ENCODE measurements at regions not wholly inside any gene's neighbourhood (a gene's known extent, or its start where the extent isn't known, plus 50 kb on each side); places are given as distances from the start of the nearest gene placed in this dataset.

DNA sequence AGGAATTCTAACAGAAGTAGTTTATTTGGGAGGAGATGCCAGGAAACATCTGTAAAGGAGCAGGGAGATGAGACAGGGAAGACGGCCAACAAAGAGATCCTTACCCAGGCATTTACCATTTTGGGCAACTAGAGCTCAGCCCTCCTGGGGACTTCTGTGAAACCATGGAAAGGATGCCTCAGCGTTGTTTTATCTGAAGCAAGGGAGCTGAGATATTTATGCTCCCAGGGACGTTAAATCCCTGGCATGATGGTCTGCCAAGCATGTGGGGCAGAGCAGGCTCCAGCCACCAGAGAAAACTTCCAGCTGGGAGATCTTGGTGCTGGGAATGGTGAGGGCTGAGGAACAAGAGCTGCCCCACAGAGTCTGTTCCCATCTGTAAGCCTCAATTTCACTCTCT lies 114.8 kb upstream of the FOXF1 start:
- no peak for DNase-seq

DNA sequence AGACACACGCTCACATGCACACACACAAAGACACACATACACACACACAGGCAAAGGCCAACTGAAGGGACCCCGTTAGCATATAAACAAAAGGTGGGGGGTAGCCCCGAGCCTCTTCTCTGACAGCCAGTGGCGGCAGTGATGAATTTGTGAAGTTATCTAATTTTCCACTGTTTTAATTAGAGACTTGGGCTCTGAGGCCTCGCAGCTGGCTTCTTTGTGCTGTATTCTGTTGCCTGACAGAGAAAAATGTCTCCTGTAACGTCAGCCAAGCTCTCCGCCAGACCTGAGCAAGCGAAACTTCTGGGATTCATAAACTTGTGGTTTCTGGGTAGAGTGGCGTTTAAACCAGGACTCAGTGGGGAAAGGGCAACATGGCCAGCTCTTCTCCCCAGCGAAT lies 113.9 kb upstream of the FOXF1 start:
- DNase-seq: no peak

DNA sequence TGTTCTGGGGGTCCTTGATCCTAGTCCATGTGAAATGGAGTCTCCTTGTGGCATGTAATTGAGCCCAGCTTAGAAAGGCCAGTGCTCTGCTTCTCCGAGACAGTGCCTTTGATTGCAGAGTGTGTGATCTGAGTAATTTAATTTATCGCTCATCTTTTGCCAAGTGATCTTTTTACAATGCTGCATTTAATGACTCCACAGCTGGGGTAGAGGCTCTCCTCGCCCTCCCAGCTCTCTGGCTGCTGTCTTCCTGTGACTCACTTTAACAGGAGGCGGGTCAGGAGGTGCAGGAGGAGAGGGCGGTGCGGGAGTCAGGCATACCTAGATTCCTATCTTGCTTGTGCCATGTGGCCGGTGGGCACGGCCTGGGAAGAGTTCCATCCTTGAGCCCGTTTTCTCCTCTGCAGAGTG lies 113.4 kb upstream of the FOXF1 start:
- DNase-seq: no peak

DNA sequence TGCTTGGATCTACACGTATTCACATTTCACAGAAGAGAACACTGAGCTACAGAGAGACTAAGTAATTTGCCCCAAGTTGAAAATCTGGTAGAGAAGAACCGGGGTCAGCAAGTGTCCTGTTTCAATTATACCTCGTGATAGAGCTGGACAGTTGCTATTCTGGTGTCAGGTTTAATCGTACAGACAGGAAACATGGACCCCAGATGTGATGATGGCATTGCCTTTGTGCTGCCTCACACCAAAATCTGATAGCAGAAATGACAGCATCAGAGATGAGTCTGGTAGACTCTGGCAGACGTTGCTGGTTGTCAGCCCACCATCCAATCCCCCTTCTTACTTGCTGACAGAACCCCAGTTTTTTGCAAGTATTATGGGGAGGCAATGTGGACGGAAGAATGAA lies 112.1 kb upstream of the FOXF1 start:
- DNase-seq: no peak

DNA sequence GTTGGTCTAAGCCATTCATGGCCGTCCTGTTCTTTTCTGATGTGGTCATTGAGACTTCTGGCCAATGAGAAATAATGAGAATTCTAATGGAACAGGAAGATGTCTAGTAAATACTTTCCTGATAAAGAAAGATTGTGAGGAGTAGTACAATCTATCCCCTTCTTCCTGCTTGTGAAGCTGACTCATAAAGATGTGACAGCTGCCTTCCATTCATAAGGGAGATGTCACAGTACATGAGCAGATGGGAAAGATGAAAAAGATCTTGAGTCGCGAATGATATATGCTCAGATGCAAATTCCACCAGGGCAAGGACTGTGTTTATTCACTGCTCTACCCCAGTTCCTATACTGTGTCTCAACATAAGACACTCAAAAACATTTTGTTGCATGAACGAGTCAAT lies 111.7 kb upstream of the FOXF1 start:
- no peak for DNase-seq

DNA sequence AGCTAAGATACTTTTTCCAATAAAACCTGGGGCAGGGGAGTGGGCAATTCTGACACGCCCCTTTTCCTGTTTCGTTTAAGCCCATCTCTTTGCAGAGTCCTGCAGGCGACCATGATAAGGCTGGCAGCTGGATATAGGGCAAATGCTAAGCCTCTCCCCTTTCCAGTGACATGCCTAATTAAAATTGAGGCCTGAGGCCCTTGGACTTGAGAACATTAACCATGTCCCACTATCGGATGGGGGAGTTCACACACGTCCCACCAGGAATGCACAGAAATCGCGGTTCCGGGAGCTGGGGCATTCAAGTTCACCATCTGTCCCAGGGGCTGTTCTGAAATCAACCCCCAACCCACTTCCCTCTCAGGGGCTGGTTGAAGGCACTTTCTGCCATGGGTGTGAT lies 109.2 kb upstream of the FOXF1 start:
- DNase-seq: no peak

DNA sequence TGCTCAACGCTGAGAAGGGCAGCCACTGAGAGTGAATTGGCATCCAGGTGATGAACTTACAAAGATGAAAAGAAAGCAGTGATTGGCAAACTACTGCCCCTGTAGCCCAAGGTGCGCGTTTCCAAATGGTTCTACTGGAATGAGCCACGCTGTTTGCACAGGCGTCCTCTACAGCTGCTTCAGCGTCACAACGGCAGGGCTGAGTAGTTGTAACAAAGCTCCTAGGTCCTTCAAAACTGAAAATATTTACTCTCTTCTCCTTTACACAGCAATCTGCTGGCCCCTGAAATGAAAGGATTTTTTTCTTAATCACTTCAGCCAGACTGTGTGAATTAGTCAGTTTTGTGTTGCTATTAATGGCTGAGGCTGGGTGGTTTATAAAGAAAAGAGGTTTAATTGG lies 107.2 kb upstream of the FOXF1 start:
- no peak for DNase-seq

DNA sequence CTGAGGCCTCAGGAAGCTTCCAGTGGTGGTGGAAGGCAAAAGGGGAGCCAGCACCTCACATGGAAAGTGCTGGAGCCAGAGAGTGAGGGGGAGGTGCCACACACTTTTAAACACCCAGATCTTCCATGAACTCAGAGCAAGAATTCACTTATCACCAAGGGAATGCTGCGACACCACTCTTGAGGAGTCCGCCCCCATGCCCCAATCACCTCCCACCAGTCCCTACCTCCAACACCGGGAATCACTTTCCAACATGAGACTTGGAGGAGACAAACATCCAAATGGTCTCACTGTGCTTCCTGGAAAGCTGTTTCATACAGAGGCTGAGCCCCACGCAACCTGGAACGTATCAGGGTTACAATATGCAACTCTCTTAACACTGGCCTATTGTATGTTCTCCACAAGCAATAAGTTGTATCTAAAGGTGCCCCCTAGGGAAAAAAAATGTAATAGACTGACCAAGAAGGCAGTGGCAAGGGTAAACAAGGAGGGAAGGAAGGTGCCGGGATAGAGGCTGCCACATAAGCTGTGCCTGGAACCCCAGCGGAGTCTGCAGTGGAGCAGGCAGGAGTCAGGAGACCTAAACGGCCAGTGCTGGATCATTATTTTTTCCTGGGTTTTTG lies 106.7 kb upstream of the FOXF1 start:
- no peak for DNase-seq

DNA sequence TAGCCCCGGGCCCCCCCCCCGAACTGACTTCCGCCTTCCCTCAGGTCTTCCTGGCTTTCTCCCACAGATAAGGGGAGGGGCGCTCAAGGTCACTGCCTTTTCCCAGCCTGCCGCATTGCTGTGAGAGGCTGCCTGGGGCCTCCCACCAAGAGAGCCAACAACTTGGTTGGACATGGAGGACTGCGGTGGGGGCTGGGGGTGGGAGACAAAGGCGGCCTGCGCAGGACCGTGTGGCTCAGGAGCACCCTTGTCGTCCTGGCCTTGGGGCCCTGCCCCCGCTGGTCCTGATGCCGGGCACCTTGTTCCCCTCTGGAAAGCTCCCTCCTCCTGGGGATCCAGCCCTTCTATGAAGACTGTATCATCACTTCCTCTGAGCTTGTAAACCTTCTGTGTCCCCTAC lies 105.6 kb upstream of the FOXF1 start:
- DNase-seq: no peak

DNA sequence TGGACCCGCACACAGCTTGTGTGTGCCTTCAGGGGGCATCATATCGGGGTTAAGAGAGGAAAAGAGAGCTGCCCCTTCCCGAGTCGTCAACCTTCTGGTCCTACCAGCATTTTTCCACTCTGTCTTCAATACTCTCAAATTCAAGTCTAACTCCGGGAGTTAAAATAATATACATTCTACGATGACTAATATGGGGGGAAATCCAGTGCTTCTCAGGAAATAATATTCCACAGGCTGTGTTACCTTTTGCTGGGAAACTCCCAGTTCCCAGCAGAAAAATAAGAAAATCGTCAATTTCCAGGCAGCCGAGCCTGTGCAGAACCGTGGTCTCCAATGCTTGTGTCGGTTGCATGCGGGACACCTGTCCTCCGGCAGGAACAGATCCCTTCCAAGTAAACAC lies 105.0 kb upstream of the FOXF1 start:
- no peak for DNase-seq

DNA sequence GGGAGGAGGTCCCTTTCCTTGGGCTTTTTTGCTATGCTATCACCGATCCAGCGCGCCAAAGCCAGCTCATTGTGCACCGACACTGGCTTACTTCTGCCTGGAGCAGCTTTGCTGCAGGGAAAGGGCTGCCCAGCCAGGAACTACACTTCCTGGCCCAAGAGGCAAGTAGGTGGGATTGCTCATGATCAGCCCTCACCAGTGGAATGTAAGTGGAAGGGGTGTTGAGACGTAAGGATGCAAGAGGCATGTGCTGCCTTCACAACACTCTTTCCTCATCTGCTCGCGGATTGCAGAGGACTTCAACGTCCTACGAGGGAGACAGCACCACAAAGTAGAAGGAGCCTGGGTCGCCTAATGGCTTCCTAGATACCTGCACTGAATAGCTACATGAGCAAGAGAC lies 104.3 kb upstream of the FOXF1 start:
- DNase-seq: no peak

DNA sequence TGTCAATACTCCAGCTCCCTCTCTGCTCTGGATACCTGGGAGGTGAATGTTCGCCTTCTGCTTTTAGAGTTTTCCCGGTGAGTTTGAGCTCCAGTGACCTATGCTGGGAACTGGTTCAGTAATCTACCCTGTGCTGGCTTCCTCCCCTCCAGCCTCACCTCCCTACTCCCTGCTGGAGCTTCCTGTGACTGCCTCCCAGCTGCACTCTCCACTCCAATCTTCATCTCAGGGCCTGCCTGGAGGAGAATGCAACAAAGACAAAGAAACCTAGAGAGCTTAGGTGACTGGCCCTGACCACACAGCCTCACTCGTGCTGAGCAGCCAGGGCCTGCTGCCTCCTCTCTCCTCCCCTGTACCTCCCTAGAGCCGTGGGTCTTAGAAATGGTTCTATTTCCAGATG lies 101.6 kb upstream of the FOXF1 start:
- no peak for DNase-seq

DNA sequence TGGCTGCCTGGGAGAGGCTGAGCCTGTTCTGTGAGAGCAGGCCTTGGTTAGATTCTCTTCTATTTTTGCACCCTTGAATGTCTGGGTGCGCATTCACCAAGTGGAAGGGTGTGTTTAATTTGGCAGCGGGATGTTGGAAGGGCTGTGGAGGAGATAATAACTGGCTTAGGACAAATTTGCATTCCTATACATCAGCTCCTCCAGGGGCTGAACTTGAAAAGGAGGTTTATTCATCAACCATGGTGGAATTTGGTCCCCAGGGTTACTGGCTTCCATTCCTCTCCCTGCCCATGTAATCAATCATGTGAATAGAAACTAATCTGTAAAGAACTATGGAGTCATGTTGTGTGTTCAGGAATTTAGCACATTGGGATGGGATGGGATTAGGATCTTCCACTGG lies 100.2 kb upstream of the FOXF1 start:
- DNase-seq: no peak

DNA sequence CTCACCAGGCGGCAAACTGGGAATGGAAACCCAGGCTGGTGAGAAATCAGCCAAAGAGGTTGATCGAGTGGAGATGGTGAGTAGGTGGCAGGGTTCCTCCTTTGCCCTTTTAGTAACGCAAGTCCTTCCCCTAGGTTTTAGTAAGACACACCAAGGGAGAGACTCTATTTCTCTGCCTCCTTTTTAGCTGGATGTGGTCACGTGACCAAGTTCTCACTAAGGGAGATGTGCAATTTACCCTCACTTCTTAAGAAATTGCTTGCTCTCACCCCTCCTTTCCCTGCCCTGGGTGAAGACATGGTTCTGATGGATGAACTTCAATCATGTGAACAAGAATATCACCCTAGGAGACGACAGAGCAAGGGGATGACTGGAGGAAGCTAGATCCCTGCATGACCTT lies 99.8 kb upstream of the FOXF1 start:
- DNase-seq: no peak

DNA sequence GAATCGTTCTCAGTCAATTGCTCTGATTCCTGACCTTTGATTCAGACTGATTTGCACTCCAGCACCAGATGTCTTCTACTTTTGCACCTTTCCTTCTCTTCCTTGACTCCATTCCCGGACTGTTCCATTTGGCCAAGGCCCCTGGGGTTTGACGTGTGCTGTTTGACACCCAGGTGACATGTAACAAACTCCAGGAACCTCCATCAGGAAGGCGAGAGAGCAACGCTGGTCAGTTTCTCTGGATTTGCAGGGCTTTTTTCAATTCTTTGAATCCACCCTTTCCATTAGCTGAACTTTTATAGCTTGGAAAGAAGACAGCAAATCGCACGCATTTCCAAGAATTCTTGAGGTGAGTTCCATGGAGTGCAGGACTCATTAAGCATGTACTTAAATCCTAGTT lies 98.4 kb upstream of the FOXF1 start:
- no peak for DNase-seq

DNA sequence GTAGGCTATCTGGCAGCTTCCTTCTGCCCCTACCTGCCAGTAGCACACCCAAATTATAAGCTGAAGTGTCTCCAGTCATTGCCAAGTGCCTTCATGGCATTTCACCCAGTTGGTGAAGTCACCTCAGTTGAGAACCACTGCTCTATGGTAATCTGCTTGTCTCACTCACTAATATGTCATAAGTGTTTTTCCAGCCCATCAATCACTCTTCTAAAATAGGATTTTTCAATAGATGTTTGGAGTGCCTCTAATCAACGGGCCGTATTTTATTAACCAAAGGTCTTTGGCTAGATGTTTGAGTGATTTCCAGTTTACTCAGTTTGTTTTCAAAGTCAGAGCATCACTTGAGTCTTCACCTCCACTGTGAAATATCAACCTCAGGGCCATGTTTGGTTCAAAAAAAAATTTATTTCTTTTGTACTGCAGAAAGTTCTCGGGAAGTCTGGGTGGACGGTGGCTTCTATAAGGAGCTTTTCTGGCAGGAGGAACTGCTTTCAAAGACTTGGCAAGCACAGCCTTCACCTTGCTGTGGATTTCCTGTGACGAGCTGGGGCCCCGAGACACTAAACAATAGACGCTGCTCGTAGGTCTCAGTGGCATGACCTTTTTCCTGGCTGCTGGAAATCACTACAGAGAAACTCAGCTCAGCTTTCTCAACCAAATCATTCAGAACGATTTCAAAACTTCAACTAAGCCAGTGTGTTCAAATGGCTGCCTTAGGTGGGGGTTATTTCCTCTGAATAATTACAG lies 95.2 kb upstream of the FOXF1 start:
- DNase-seq: no peak

DNA sequence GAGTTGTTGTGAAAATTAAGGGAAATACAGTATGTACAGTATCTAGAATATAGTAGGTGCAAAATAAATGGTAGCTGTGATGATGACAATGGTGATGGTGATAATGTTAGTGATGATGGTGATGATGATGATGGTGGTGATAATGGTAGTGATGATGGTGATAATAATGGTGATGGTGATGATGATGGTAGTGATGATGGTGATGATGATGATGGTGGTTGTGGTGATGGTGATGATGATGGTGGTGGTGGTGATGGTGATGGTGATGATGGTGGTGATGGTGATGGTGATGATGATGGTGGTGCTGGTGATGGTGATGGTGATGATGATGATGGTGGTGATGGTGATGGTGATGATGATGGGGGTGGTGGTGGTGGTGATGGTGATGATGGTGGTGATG lies 91.3 kb upstream of the FOXF1 start:
- no peak for DNase-seq

DNA sequence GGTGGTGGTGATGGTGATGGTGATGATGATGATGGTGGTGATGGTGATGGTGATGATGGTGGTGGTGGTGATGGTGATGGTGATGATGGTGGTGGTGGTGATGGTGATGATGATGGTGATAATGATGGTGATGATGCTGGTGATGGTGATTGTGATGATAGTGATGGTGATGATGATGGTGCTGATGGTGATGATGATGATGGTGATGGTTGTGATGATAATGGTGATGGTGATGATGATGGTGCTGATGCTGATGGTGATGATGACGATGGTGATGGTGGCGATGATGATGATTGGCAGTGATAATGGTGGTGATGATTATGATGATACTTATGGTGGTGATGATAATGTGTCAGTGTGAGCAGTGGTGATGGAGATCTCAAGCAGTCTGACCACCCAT lies 90.8 kb upstream of the FOXF1 start:
- DNase-seq: no peak

DNA sequence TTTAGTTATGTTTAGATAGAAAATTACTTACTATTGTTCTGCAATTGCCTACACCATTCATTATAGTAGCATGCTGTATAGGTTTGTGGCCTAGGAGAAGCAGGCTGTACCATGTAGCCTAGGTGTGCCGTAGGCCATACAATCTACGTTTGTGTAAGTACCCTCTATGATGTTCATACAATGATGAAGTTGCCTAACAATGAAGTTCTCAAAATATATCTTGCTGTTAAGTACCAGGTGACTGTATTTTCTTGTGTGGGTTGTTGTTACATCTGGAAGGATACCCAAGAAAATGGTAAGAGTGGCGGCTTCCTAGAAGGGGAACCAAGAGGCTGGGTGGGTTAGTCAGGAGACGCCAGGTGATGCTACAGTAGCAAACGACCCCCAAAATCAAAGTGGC lies 88.3 kb upstream of the FOXF1 start:
- DNase-seq: no peak

DNA sequence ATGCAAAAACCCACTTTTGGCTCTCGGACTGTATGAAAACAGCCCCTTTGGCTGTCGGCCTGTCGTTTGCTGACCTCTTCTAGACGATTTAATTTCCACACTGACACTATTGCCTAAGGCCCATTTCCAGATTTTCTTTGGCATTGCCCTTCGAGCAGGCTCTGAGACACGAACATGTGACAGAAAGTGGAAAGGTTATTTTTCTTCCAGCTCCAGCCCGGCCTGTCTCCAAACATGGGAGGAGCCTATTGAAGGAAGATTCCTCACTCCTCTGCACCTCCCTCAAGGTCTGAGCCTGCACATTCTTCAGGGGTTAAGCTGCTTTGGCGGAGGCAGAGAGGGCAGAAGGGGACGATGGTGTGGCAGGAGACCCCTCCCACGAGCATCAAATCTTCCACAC lies 85.9 kb upstream of the FOXF1 start:
- no peak for DNase-seq

DNA sequence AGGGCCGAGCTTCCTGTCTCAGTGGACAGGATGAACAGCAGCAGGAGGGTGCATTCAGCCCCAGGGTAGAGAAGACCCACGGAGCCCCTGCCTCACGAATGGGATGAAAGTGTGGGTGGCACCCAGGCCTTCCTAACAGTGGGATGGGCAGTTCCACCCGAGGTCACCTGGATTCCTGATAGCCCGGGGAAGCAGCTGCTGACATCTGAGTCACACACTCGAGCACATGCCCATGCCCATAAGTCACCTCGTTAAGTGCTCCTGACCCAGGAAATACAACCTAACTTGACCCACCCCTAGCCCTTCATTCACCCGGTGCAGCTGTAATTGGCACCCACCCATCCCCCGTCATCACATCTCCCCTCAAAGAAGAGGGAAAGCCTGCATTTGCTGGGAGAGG lies 85.3 kb upstream of the FOXF1 start:
- no peak for DNase-seq

DNA sequence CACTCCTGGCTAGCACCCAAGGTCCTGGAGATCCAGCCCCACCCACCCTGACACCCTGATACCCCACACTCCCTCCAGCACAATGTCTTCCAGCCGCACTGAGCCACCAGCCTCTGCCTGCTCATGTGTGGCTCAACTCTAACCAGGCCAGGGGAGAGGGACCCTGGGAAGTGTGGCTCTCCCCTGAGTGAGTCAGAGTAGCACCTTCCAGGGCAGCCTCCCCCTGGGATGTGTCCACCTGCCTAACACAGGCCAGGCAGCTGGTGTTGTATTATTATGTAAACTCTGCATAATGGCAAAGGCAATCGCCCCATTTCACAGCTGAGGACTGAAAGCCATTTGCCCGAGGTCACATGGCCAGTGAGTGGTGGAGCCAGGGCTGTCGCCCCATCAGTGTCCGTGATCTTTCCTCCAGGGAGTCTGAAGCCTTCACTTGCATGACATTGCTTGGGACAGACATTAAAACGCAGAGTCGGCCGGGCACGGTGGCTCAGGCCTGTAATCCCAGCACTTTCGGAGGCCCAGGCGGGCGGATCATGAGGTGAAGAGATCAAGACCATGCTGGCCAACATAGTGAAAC lies 84.2 kb upstream of the FOXF1 start:
- no peak for DNase-seq

DNA sequence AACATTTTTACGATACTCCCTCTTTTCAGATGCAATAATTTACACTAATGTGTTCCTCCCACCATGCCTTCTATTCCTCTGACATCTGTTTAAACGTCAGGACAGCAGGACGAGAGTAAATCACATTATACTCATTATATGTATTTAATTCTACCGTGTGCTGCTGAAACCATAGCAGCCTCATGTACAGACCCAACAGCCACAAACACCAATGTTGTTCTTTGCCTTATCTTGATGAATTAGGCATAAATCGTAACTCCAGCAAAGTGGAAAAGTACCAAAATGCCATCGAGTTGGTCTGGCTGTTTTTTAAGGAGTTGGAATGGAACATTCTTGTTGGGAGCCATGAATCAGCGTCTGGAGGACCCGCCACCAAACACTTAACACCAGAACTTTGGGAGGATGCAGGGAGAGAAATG lies 82.9 kb upstream of the FOXF1 start:
- no peak for DNase-seq

DNA sequence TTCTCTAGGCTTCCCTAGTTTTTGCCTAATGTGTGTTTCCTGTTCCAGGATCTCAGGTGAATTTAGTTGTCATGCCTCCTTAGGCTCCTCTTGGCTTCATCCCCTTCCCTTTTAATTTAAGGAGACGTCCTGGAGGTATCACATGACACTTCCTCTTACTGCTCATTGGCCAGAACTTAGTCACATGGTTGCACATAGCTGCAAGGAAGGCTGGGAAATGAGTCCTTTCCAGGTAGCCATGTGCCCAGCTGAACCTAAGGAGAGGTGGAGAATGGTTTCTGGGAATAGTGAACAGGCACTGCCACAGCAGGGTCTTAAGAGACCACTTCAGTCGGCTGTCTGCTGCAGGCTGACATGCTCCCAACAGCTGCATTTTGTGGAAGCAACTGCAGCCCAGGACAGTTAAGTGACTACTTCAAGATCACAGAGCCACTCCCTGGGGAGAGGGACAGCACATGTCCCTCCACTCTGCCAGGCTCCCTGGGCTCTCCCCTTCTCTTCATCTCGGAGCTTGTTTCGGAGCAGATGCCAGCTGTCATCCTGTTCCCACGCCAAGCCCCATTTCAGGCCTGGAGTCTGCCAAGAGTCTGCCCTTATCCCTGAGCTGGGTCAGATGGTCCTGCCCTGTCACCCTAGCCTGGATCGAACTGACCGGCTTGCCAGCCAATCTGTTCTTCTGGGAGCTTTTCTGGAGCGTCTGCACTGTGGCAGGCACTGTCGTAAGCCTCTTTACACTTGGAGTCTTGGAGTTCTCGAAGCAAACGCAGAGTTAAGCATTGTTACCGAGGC lies 81.4 kb upstream of the FOXF1 start:
- DNase-seq: no peak
